Activated CD4-positive, alpha-beta T cell treated with anti-CD3 and anti-CD28 coated beads, Interleukin-2, amount 50 U/mL, for 4 hours (primary cell): ENCODE measurements at regions not wholly inside any gene's neighbourhood (a gene's known extent, or its start where the extent isn't known, plus 50 kb on each side); places are given as distances from the start of the nearest gene placed in this dataset.

Source experiments
- DNase-seq, 2 experiments: peaks; one replicate each; pipeline ENCODE4 v3.0.0-alpha.2; 2020

DNA sequence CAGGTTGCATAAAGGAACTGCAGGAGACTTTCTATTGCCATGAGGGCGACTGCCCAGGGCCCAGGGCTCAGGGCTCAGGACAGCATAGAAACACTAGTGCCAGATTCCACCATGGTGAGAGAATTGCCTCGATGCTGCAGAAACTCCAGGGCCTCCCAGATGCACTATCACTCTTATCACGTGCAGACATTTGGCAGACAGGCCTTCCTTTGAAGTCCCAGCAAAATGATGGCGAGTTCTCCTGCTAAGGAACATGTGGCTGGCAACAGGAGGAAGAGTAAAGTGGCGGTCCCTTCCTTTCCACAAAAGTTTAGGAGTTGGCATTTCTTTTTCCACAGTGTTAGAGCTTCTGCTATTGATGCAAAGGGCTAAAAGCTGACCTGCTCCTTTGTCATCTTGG, 214.0 kb upstream of the LNX1 start:
- DNase-seq, result no peak

DNA sequence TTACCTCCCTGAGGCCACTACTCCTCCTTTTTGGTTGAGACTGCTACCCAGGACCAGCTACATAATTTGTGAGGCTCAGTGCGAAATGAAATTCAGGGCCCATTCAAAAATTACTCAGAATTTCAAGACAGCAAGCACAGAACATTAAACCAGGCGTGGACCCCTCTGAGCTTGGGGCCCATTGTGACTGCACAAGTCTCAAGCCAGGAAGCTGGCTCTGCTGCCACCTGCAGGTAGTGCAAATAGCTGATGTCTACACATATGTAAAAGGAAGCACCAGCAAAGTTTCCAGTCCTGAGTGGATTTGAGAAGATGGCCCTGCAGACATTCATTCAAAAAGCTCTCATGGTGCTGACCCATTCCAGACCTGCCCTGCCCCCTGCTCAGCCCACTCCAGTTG, 213.4 kb upstream of the LNX1 start:
- no peak for DNase-seq

GRCh38 chr4:53802500-53802899, 211.2 kb upstream of the LNX1 start:
- no peak for DNase-seq

GRCh38 chr4:53801373-53801772, 210.1 kb upstream of the LNX1 start:
- no peak for DNase-seq

- no peak for DNase-seq
Measured at GRCh38 chr4:53800741-53801140, 209.5 kb upstream of the LNX1 start.

- no peak for DNase-seq
Measured at GRCh38 chr4:53793096-53793495, 201.8 kb upstream of the LNX1 start.

GRCh38 chr4:53790286-53790685, 199.0 kb upstream of the LNX1 start:
- DNase-seq, result no peak

GRCh38 chr4:53788621-53789020, 197.3 kb upstream of the LNX1 start:
- no peak for DNase-seq

- no peak for DNase-seq
Measured at GRCh38 chr4:53788011-53788410, 196.7 kb upstream of the LNX1 start.

GRCh38 chr4:53786632-53787031, 195.3 kb upstream of the LNX1 start:
- DNase-seq, result no peak

GRCh38 chr4:53785996-53786395, 194.7 kb upstream of the LNX1 start:
- no peak for DNase-seq

GRCh38 chr4:53784112-53784511, 192.8 kb upstream of the LNX1 start:
- no peak for DNase-seq

DNA sequence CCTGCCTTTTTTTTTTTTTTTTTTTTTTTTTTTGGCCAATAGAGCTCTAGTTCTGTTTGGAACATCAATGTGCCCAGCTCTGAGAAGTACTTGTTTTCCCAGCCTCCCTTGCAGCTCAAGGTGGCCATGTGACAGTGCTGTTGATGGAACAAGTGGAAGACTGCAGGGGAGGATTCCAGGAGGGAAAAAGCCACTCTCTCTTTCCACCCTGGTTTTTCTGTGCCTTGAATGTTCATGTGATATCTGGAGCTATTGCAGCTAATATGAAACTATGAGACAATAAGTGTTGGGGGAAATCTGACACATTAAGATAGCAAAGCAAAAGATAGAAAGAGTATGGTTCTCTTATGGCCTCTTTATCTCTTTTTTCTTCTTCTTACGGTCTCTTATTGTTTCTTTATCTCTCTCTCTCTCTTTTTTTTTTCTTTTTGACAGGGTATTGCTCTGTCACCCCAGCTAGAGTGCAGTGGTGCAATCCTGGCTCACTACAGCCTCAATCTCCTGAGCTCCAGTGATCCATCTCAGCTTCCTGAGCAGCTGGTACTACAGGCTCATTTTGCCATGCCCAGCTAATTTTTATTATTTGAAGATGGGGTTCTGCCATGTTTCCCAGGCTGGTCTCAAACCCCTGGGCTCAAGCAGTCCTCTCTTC, 192.0 kb upstream of the LNX1 start:
- DNase-seq, result no peak

DNA sequence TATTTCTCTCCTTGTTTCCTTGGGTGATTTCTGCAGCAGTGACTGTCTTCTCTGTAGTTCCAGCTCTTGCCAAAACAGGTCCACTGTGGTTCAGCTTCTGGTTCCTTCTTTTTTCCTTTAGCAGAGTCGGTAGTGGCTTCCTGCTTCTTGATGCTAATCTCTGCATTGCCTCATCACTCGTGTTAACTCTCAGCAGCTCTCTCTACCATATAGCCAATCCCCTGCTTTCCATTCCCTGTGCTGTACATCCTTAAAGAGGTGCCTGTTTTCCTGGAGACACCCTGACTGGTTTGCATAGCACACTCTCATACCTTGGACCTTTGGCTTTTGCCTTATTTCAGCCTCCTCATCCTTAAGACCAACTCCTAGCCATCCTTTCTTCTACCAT, 191.2 kb upstream of the LNX1 start:
- DNase-seq, result no peak

DNA sequence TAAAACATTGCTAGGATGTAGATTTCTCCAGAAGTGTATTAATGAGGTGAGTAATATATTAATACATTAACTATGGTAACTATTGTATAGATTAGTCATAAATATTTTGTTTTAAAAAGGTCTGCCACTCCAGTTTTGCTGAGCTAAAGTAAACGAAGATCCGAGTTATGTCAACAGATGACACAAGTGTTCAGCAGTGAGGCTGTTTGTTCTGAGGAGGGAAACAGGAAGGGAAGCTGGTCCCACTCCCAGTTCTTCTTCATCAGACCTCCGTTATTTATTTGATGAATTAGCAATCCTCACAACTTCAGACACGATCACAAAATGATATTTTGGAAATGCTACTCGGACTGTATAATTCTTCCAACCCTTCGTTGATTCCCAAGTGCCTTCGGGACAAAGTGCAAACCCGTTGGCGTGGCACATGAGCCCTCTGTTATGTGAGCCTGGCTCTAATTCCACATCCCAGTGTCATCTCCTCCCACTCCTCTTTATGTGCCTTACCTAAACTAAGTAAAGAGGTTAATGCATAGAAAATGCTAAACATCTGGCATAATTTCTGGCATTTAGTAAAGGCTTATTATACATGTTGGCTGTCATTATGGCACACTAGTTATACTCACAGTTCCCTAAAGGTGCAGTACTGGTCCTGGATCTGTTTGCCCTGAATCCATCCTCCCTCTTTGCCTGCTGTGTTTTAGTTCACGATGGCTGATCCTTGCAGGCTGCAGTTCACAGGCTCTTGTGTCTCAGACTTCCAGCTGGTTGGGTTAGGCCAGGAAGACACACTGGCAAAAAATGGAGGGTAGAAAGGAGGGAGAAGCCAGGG, 190.6 kb upstream of the LNX1 start:
- DNase-seq, result no peak

GRCh38 chr4:53780736-53781400, 189.6 kb upstream of the LNX1 start:
- no peak for DNase-seq

- DNase-seq, result no peak
Measured at GRCh38 chr4:53779025-53779424, 187.7 kb upstream of the LNX1 start.

GRCh38 chr4:53778155-53778554, 186.9 kb upstream of the LNX1 start:
- DNase-seq, result no peak

DNA sequence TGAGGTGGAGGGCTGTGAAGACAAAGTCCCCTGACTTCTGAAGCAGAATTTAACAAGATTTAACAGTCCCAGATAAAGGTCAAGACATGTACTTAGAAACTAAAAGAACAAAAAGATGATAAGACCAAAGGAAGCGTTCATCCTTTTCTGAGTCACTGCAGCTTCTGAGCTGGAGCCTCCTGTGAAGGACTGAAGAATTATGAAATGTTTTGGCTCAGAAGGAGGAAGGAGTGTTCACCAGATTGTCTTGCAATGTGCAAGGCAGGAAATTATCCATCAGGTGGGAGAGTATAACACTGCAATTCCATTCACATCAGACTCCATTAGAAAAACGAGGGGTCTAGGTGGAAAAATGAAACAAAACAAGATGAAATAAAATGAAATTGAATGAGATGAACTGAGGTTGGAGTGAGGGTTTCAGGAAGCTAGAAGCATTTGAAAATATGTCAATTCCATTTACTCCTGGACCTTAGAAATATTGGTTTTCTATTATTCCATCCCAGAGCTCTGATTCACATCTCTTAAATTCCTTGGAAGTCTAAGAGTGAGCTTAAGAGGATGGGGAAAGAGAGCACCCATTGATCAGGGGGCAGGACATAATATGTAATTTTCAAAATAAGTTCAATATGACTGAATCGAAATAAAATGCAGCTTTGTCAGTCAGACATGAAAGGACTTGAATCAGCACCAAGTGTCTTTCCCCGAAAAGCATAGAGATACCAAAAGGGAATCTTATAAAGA, 186.1 kb upstream of the LNX1 start:
- no peak for DNase-seq

- no peak for DNase-seq
Measured at GRCh38 chr4:53776141-53776540, 184.9 kb upstream of the LNX1 start.

GRCh38 chr4:53775381-53775780, 184.1 kb upstream of the LNX1 start:
- no peak for DNase-seq

GRCh38 chr4:53771326-53771725, 180.0 kb upstream of the LNX1 start:
- DNase-seq, result no peak

DNA sequence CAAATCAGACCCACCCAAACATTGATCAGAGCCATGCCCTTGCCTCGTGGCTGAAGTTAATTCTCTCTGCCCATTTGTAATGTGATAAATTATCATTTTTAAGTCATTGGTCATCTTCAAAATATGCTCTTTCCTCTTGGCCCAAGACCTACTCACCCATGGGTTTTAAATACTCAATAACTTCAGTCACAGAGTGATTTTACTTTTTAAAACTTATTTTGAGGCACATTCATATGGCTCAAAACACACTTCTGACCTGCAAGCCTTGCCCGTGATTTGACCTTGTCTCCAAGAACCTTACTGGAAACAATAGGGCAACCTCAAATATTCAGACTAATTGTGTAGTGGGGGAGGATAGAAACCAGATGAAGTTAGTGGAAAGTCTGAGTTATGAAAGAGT, 176.2 kb upstream of the LNX1 start:
- no peak for DNase-seq
